ENCODE measurements at regions not wholly inside any gene's neighbourhood (a gene's known extent, or its start where the extent isn't known, plus 50 kb on each side); places are given as distances from the start of the nearest gene placed in this dataset.
"Not testable (repeated sequence)": the region's sequence is repeated elsewhere in the genome, so short reads cannot be mapped to it uniquely, and the experiment has no call there.

GRCh38 chr18:34280000-34280399 is 55.3 kb upstream of the NOL4 start:
- DNase-seq: no peak

DNA sequence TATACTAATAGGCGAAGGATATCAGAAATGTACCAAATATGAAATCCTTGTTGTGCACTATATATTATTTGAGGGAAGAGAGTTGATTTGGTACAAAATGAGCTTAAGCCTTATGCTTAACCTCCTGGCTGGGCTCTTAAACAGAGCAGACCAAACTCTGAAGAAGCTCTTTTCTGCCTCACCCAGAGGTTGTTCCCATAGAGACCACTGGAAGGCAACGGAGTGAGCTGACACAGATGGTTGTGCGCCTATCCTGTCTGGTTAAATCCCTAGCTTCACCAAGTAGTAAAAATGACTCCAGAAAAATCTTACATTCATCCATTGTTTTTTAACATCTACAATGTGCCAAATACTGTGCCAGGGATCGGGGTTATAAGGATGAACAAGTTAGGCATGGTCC is 55.9 kb upstream of the NOL4 start:
- no peak for DNase-seq

DNA sequence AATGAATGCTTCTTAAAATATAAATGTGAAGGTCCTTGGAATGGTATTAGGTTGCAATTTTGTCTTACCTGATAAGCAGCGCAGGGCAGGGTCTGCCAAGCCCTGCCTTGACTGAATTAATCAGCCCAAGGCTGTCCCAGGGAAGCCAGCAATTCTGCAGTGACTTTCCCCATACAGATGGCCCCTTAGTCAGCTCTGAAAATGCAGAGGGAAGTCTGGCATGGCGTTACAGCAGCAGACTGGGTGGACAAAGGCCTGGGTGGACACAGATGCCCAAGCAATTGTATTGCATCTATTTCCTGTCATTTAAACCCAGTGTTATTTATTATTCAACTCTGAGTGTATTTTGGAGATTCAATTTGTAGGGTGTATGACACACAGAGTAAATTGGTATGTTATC is 56.6 kb upstream of the NOL4 start:
- DNase-seq: no peak

DNA sequence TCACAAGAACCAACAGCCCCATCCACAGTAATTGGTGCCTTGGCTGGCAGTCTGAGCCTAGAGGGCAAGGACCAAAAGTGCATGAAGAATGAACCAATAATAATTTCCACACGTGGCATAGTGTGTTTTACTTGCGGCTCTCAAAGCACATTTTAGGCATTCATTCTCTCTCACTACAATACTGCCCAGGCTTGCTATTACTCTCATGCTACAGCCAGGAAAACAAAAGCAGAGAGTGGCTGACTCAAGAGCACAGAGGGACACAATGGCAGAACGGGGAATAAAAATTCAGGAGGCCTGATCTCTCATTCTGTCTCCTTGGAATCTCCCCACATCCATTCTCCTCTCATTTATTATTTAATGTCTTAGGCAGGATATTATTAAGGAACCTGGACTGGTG is 57.0 kb upstream of the NOL4 start:
- DNase-seq: no peak

- DNase-seq: no peak
Measured at GRCh38 chr18:34283506-34283905, 58.8 kb upstream of the NOL4 start.

DNA sequence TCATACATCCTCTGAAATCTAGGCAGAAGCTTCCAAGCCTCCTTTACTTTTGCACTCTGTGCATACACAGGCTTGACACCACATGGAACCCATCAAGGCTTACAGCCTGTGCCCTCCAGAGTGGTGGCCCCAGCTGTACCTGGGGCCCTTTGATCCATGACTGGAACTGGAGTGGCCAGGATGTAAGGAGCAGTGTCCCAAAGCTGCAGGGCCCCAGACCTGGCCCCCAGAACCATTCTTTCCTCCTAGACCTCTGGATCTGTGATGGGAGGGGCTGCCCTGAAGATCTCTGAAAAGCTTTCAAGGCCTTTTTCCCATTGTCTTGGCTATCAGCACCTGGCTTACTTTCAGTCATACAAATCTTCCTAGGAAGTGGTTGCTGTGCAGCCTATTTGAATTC is 63.1 kb upstream of the NOL4 start:
- DNase-seq: no peak

- DNase-seq: no peak
Measured at GRCh38 chr18:34292594-34292993, 67.9 kb upstream of the NOL4 start.

- DNase-seq: no peak
Measured at GRCh38 chr18:34297287-34297686, 72.6 kb upstream of the NOL4 start.

DNA sequence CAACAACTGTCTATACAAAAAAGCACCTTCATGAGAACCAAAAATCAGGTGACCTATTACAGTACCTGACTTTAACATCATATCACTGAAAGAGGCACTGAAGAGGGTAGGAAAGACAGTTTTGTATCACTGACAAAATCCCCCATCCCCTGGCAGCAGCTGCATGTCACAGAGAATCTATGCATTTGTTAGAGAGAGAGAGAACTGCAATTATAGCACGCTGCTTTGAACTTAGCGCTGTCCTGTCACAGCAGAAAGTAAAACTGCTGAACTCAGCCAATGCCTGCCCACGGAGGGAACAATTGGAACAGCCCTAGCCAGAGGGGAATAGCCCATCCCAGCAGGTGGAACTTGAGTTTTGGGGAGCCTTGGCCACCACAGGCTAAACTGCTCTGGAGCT is 75.1 kb upstream of the NOL4 start:
- no peak for DNase-seq

DNA sequence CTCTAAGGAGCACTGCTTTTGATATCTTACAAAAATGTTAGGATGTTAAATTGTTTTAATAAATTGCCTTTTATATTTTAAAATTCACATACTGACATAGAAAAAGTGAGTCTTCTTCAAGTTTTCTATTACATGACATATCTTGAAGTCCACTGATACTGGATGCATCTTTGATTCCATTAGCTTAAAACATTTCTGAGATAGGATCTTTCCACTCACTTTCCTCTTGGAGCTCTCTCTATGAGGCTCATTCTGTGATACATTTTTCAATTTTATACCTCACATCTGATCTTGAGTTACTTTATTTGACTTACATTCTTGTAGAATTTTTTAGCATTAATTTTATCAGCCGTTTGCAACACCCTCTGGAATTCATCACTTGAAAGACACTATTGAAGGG is 86.8 kb upstream of the NOL4 start:
- no peak for DNase-seq

DNA sequence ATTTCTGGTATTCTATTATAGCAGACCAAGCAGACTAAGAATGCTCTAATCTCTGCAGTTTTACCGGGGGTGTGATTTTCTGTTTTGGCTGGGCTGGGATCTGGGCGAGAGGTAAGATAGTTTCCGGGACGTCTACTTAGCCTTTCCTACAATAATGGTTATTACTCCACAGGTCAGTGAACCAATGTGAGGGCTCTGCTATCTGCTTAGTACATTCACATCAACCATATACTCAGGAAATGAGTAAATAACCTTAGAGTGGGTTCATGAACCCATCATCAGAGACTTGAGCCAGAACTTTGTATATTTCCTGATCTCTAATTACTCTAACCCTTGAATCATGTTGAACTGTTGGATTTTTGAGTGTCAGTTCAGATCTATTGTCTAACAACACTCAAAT is 90.1 kb upstream of the NOL4 start:
- no peak for DNase-seq

- DNase-seq: no peak
Measured at GRCh38 chr18:34315591-34316352, 91.1 kb upstream of the NOL4 start.

GRCh38 chr18:34320267-34320666 is 95.6 kb upstream of the NOL4 start:
- no peak for DNase-seq

DNA sequence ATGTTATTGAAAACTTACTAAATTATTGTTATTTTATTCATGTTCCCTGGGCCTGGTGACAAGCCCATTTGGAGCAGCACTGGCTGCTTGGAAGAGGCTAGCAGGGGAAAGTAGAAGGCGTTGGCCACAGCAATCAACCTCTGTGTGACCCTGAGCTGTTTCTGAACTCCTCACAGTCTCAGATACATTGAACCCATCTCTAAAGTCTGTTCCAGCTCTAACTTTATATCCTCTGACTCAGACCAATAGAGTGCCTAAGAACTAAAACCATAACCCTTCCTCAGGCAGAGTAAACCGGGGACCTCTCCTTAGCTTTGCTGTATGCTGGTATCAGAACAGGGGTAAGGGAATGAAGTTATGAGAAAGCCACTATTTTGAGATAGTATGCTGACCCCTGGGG is 96.4 kb upstream of the NOL4 start:
- no peak for DNase-seq

GRCh38 chr18:34322365-34323289 is 97.9 kb upstream of the NOL4 start:
- peak; percentile 68 for DNase-seq

GRCh38 chr18:34329840-34330239 is 105.1 kb upstream of the NOL4 start:
- no peak for DNase-seq

- DNase-seq: no peak
Measured at GRCh38 chr18:34330308-34330707, 105.6 kb upstream of the NOL4 start.

- DNase-seq: not testable (repeated sequence)
Measured at GRCh38 chr18:34330907-34331306, 106.2 kb upstream of the NOL4 start.

DNA sequence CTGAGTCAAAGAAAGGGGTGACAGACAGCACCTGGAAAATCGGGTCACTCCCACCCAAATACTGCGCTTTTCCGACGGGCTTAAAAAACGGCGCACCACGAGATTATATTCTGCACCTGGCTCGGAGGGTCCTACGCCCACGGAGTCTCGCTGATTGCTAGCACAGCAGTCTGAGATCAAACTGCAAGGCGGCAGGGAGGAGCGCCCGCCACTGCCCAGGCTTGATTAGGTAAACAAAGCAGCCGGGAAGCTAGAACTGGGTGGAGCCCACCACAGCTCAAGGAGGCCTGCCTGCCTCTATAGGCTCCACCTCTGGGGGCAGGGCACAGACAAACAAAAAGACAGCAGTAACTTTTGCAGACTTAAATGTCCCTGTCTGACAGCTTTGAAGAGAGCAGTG is 106.6 kb upstream of the NOL4 start:
- not testable (repeated sequence) for DNase-seq

- DNase-seq: no peak
Measured at GRCh38 chr18:34339155-34339554, 114.4 kb upstream of the NOL4 start.

- no peak for DNase-seq
Measured at GRCh38 chr18:34342960-34343359, 118.2 kb upstream of the NOL4 start.

- no peak for DNase-seq
Measured at GRCh38 chr18:34345738-34346137, 121.0 kb upstream of the NOL4 start.

DNA sequence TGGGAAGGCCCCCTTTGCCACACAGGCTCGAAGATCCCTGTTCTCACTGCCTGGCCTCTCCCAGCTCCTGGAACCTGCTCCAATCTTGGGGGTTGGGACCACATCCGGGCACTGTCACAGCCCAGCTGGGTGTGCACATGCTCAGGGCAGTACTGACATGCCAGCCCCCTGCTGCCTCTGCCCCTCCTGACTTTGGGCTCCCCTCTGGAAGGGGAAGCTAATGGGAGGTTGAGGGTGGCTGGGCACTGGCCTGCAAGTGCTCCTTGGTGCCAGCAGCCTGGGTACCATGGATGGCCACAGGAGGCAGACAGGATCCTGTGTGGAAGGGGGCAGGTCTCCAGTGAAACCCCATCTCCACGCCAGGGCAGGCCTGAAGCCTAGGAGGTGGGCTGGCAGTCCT is 126.1 kb upstream of the NOL4 start:
- no peak for DNase-seq

All from femur (tissue), 1 donor.